ENCODE measurements at regions not wholly inside any gene's neighbourhood (a gene's known extent, or its start where the extent isn't known, plus 50 kb on each side); places are given as distances from the start of the nearest gene placed in this dataset.

DNA sequence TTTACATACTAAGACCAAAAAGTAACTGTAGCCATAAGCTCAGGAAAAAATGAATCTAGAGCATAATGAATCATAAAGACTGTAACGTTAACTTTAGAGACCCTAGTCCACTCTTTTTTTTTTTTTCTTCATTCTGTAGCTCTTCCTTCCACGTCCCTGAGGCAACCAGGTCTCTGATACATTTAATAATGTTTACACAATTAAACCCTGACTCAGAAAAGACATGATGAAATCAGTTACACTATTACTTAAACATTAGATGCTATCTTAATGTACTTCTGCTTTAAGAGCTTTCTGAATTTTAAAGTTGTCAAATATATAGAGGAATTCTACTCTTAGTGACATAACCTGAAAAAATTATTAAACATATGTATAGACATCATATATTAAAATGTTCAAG lies 1121.5 kb upstream of the DDX18 start:
- TF ChIP-seq, protein P1, sequence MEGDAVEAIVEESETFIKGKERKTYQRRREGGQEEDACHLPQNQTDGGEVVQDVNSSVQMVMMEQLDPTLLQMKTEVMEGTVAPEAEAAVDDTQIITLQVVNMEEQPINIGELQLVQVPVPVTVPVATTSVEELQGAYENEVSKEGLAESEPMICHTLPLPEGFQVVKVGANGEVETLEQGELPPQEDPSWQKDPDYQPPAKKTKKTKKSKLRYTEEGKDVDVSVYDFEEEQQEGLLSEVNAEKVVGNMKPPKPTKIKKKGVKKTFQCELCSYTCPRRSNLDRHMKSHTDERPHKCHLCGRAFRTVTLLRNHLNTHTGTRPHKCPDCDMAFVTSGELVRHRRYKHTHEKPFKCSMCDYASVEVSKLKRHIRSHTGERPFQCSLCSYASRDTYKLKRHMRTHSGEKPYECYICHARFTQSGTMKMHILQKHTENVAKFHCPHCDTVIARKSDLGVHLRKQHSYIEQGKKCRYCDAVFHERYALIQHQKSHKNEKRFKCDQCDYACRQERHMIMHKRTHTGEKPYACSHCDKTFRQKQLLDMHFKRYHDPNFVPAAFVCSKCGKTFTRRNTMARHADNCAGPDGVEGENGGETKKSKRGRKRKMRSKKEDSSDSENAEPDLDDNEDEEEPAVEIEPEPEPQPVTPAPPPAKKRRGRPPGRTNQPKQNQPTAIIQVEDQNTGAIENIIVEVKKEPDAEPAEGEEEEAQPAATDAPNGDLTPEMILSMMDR (IDR thresholded peaks at IDR 0.05; ENCODE audit: insufficient read depth, low read length, poor library complexity, severe bottlenecking), result no peak
- TF ChIP-seq EZH2phosphoT487 (conservative IDR thresholded peaks at IDR 0.05; ENCODE audit: low read length), result no peak
